Stimulated activated naive B cell treated with anti-CD40 and anti-IgM and Interleukin-4, amounts not matched to agents 10 μg/mL and 1 μg/mL and 100 μg/mL, for 72 hours (primary cell): ENCODE measurements at regions not wholly inside any gene's neighbourhood (a gene's known extent, or its start where the extent isn't known, plus 50 kb on each side); places are given as distances from the start of the nearest gene placed in this dataset.
"Not testable (repeated sequence)": the region's sequence is repeated elsewhere in the genome, so short reads cannot be mapped to it uniquely, and the experiment has no call there.

ENCODE experiments used
- ATAC-seq, 2 donors: fragments of 150-1000 bp; cut with Tn5 transposase; replicated peaks; 2 replicates each; pipeline ENCODE4 v1.10.0; 2021; ENCODE audit warnings: moderate library complexity in 1 of 2
- DNase-seq: peaks from one replicate; pipeline ENCODE4 v3.0.0; 2021
- H3K27ac Mint-ChIP-seq: one replicate; pipeline ENCODE4 v1.8.0; 2022; ENCODE audit warnings: mild to moderate bottlenecking, mixed read lengths
- H3K27me3 Mint-ChIP-seq, 2 donors: one replicate each; pipeline ENCODE4 v1.8.0; 2022; ENCODE audit warnings: mixed read lengths in 2 of 2
- H3K36me3 Mint-ChIP-seq, 2 donors: one replicate each; pipeline ENCODE4 v1.8.0; 2022; ENCODE audit warnings: mixed read lengths in 2 of 2, mild to moderate bottlenecking in 1 of 2
- H3K4me1 Mint-ChIP-seq, 2 donors: one replicate each; pipeline ENCODE4 v1.8.0; 2022; ENCODE audit warnings: mixed read lengths in 2 of 2, mild to moderate bottlenecking in 1 of 2
- H3K4me3 Mint-ChIP-seq, 2 donors: one replicate each; pipeline ENCODE4 v1.8.0; 2022; ENCODE audit warnings: mild to moderate bottlenecking in 2 of 2, mixed read lengths in 2 of 2, moderate library complexity in 1 of 2
- H3K9me3 Mint-ChIP-seq, 2 donors: one replicate each; pipeline ENCODE4 v1.8.0; 2022; ENCODE audit warnings: mixed read lengths in 2 of 2, mild to moderate bottlenecking in 1 of 2

DNA sequence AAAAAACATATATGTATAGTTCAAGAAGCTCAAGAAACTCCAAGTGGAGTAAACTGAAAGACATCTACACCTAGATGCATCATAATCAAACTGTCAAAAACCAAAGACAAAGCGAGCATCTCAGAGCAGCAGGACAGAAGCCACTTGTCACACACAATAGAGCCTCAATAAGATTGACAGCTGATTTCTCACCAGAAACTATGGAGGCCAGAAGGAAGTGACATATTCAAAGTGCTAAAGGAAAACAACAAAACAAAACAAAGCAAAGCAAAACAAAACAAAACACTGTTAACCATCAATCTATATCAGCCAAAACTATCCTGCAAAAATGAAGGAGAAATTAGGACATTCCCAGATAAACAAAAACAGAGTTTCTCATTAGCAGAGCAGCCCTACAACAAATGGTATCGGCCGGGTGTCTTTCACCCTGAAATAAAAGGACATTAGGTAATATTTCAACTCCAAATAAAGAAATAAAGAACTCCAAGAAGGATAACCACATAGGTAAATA, 65.8 kb upstream of the SEPTIN5 start:
- Mint-ChIP-seq H3K4me3 (no peak overlapping the region), H3K27me3 (peaks cover 33 to 48% of the 10 kb centered on the region in 2 donors), H3K36me3 (peaks cover 8 to 15% of the 10 kb centered on the region in 2 donors), H3K27ac (no peak overlapping the region), H3K9me3 (peaks cover 18 to 33% of the 10 kb centered on the region in 2 donors), H3K4me1 (no peaks in the 10 kb centered on the region)
- DNase-seq: no peak
- no peak for ATAC-seq

DNA sequence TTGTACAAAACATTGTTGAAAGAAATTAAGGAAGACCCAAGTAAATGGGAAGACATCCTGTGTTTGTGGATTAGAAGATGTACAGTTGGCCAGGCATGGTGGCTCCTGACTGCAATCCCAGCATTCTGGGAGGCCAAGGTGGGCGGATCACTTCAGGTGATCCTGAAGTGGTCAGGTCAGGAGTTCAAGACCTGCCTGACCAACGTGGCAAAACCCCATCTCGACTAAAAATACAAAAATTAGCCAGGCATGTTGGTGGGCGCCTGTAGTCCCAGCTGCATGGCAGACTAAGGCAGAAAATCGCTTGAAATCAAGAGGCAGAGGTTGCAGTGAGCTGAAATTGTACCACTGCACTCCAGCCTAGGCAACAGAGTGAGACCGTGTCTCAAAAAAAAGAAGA, 62.0 kb upstream of the SEPTIN5 start:
- DNase-seq (no peak), ATAC-seq (no peak)
- H3K27ac Mint-ChIP-seq: no peak overlapping the region
- H3K9me3 Mint-ChIP-seq: peaks cover 17 to 22% of the 10 kb centered on the region in 2 donors
- peaks cover 8 to 15% of the 10 kb centered on the region in 2 donors for H3K36me3 Mint-ChIP-seq
- H3K4me3 Mint-ChIP-seq: no peak overlapping the region
- H3K4me1 Mint-ChIP-seq: no peaks in the 10 kb centered on the region
- peaks cover 14 to 27% of the 10 kb centered on the region in 2 donors for H3K27me3 Mint-ChIP-seq

DNA sequence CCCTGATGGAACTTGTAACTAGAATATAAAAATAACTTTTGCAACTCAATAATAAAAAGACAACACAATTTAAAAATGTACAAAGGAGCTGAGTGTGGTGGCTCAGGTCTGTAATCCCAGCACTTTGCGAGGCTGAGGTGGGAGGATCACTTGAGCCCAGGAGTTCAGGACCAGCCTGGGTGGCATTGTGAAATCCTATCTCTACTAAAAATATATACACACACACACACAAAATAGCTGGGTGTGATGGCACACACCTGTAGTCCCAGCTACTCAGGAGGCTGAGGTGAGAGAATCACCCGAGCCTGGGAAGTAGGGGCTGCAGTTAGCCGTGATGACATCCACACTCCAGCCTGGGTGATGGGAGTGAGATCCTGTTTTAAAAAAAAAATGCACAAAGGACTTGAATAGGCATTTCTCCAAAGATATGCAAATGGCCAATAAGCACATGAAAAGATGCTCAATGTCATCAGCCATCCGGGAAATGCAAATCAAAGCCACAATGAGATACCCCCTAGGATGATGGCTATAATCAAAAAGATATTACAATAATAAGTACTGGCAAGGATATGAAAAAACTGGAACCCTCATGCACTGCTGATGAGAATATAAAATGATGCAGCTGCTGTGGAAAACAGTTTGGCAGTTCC, 59.8 kb upstream of the SEPTIN5 start:
- H3K27me3 Mint-ChIP-seq: peaks cover 7 to 17% of the 10 kb centered on the region in 2 donors
- peaks cover 0 to 7% of the 10 kb centered on the region in 2 donors for H3K36me3 Mint-ChIP-seq
- peaks cover 6 to 7% of the 10 kb centered on the region in 2 donors for H3K9me3 Mint-ChIP-seq
- DNase-seq (no peak), ATAC-seq (no peak)
- no peaks in the 10 kb centered on the region for H3K4me1 Mint-ChIP-seq
- H3K27ac Mint-ChIP-seq: no peak overlapping the region
- no peak overlapping the region for H3K4me3 Mint-ChIP-seq

DNA sequence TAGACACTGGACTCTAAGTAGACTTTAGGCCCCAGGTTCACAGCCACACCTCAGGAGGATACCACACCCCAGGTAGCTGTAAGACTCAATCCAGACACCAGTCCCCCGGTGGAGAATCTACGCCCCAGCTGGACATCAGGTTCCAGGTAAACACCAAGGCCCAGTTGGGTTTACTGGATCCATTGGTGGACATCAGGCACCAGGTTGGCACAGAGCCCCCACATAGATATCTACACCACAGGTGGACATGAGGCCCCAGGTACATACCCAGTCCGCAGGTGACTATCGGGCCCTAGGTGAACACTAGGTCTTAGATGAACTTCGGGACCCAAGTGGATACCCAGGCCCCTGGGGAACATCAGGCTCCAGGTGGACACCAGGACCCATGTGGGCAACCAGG, 58.9 kb upstream of the SEPTIN5 start:
- DNase-seq: no peak
- peaks cover 0 to 9% of the 10 kb centered on the region in 2 donors for H3K27me3 Mint-ChIP-seq
- peaks cover 0 to 2% of the 10 kb centered on the region in 2 donors for H3K4me1 Mint-ChIP-seq
- no peak overlapping the region for H3K4me3 Mint-ChIP-seq
- no peaks in the 10 kb centered on the region for H3K36me3 Mint-ChIP-seq
- ATAC-seq: no peak
- no peak overlapping the region for H3K27ac Mint-ChIP-seq
- H3K9me3 Mint-ChIP-seq: no peaks in the 10 kb centered on the region

DNA sequence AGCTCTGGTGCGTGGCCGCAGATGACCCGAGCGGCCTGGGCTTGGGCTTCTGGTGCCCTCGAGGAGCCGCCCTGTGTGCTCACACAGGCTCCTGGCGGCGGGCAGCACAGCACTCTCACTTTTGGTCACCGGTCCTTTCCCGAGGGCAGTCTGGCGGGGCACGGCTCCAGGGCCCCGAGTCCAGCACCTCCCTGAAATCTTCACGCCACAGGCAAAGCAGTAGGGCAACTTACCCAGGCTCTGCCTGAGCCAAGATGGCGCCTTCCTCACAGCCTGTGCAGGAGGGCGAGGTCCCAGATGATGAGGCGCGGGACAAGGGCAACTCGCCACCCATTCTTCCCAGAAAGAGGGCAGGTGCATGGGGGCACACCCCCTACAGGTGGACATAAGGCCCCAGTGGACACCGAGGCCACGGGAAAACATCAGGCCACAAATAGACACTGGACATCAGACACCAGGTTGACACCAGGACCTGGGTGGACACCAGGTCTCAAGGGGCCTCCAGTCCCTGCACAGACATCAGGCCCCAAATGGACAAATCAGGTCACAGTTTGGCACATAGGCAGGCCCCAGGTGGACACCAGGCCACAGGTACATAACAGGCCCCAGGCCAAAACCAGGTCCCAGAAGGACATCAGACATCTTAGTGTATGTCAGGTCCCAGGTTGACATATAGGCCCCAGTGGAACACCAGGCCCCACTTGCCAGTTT, 57.6 kb upstream of the SEPTIN5 start:
- Mint-ChIP-seq H3K4me1 (peaks cover 0 to 2% of the 10 kb centered on the region in 2 donors), H3K36me3 (no peaks in the 10 kb centered on the region), H3K4me3 (no peak overlapping the region), H3K27ac (no peak overlapping the region), H3K9me3 (no peaks in the 10 kb centered on the region), H3K27me3 (peaks cover 0 to 9% of the 10 kb centered on the region in 2 donors)
- DNase-seq: no peak
- no peak for ATAC-seq

DNA sequence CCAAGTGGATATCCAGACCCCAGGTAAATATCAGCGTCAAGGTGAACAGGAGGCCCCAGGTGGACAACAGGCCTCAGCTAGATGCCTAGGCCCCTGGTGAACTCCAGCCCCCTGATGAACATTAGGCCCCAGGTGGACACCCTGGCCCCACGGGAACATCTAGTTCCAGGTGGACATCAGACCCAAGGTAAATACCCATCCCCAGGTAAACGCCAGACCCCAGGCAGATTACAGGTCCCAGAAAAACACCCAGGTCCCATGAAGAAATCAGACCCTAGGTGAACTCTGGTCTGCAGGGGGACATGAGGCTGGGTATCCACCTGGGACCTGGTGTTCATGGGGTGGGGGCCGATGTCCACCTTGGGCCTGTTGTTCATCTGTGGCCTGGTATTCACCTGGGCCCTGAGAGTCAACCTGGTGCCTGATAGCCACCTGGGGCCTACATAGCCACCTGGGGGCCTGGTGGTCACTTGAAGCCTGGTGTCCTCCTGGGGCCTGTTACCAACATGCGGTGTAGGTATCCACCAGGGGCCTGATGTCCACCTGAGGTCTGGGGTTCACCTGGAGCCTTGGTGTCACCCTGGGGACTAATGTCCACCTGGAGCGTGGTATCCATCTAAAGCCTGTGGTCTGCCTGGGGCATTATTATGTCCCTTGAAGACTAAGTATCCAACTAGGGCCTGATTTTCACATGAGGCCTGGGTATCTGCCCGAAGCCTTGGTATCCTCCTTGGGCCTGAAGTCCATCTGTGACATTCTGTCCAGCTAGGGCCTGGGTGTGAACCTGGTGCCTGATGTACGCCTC, 56.8 kb upstream of the SEPTIN5 start:
- peaks cover 0 to 2% of the 10 kb centered on the region in 2 donors for H3K4me1 Mint-ChIP-seq
- DNase-seq (no peak), ATAC-seq (no peak)
- H3K36me3 Mint-ChIP-seq: no peaks in the 10 kb centered on the region
- no peak overlapping the region for H3K27ac Mint-ChIP-seq
- peaks cover 0 to 5% of the 10 kb centered on the region in 2 donors for H3K27me3 Mint-ChIP-seq
- no peaks in the 10 kb centered on the region for H3K9me3 Mint-ChIP-seq
- H3K4me3 Mint-ChIP-seq: no peak overlapping the region

DNA sequence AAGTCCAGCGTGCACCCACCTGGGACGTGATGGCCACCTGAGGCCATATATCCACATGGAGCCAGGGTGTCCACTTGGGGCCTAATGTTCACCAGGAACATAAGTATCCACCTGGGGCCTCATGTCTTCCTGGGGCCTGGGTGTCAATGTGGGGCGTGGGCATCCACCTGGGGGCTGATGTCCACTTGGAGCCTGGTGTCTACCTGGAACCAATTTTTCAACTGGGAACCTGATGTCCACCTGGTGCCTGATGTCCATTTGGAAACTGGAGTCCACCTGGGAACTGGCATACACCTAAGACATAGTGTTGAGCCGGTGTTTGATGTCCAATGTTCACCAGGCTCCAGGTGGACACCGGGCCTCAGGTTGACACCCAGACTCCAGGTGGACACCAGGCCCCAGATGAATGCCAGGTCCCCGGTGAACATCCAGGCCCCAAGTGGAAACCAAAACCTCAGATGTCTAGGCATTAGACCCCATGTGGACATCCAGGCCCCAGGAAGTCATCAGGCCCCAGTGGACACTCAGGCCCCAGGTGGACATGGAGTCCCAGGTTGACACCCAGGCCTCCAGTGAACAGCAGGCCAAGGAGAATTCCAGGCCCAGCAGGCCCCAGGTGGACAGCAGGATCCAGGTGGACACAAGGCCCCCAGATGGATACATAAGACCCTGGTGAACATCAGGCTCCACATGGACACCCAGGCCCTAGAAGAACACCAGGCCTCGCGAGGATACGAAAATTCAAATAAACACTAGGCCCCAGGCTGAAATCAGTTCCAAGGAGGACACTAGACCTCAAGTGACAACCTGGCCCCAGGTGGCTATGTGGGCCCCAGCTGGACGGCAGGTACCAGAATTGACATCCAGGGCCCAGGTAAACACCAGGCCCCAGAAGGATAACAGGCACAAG, 56.0 kb upstream of the SEPTIN5 start:
- ATAC-seq (no peak), DNase-seq (no peak)
- Mint-ChIP-seq H3K4me1 (peaks cover 0 to 2% of the 10 kb centered on the region in 2 donors), H3K9me3 (no peaks in the 10 kb centered on the region), H3K27me3 (no peaks in the 10 kb centered on the region), H3K27ac (no peak overlapping the region), H3K4me3 (no peak overlapping the region), H3K36me3 (no peaks in the 10 kb centered on the region)

DNA sequence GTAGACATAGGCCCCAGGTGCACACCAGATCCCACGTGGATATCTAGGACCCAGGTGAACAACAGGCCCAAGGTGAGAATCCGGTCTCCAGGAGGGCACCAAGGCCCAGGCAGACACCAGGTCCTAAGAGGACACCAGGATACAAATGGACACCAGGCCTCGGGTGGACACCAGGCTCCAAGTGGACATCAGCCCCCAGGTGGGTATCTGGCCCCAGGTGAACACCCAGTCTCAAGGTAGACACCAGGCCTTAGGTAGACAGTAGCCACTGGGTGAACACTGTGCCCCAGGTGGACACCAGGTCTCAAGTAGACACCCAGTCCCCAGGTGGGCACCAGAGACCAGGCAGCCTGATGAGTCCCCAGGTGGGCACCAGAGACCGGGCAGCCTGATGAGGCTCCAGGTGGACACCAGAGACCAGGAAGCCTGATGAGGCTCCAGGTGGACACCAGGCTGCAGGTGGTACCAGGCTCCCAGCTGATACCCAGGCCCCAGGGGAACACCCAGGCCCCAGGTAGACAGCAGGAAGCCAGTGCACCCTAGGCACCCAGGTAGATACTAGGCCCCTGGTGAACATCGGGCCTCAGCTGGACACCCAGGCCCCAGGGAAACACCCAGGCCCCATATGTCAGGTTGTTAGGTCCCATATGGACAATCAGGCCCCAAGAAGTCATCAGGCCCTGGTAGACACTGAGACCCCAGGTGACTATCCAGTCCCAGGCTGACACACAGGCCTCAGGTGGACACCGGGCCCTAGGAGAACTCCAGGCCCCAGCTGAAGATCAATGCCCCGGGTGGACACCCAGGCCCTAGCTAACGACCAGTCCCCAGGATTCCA, 55.1 kb upstream of the SEPTIN5 start:
- Mint-ChIP-seq H3K27ac (no peak overlapping the region), H3K36me3 (no peaks in the 10 kb centered on the region), H3K4me3 (no peak overlapping the region), H3K4me1 (peaks cover 0 to 2% of the 10 kb centered on the region in 2 donors), H3K27me3 (no peaks in the 10 kb centered on the region), H3K9me3 (no peaks in the 10 kb centered on the region)
- no peak for DNase-seq
- ATAC-seq: no peak

DNA sequence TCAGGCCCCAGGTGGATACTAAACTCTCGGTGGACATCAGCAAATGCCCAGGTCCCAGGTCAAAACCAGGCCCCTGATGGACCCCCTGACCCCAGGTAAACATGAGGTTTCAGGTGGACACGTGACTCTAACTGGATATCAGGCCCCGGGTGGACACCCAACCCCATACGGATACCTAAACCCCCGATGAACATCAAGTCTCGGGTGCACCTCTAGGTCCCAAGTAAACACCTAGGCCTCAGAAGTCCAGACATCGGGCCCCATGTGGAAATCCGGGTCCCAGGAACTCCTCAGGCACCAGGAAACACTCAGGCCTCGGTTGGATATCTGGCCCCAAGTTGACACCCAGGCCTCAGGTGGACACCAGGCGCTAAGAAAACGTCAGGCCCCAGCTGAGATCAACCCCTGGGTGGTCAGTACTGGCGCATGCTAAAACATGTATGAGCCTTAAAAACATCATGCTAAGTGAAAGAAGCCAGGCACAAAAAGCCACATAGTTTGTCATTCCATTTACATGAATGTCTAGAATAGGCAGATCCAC, 54.4 kb upstream of the SEPTIN5 start:
- no peak for DNase-seq
- ATAC-seq: no peak
- H3K27ac Mint-ChIP-seq: no peak overlapping the region
- H3K4me3 Mint-ChIP-seq: no peak overlapping the region
- peaks cover 0 to under 1% of the 10 kb centered on the region in 2 donors for H3K27me3 Mint-ChIP-seq
- peaks cover 0 to 2% of the 10 kb centered on the region in 2 donors for H3K4me1 Mint-ChIP-seq
- no peaks in the 10 kb centered on the region for H3K9me3 Mint-ChIP-seq
- H3K36me3 Mint-ChIP-seq: no peaks in the 10 kb centered on the region

DNA sequence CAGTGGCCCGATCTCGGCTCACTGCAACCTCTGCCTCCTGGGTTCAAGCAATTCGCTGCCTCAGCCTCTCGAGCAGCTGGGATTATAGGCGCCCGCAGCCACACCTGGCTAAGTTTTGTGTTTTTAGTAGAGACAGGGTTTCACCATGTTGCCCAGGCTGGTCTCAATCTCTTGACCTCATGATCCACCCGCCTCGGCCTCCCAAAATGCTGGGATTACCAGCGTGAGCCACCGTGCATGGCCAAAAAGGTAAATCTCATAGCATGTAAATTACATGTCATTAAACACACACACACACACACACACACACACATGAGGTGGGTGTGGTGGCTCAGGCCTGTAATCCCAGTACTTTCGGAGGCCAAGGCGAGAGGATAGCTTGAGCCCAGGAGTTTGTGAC, 53.7 kb upstream of the SEPTIN5 start:
- not testable (repeated sequence) for H3K9me3 Mint-ChIP-seq, H3K4me1 Mint-ChIP-seq, H3K36me3 Mint-ChIP-seq, H3K27ac Mint-ChIP-seq, DNase-seq, H3K4me3 Mint-ChIP-seq, H3K27me3 Mint-ChIP-seq, ATAC-seq

DNA sequence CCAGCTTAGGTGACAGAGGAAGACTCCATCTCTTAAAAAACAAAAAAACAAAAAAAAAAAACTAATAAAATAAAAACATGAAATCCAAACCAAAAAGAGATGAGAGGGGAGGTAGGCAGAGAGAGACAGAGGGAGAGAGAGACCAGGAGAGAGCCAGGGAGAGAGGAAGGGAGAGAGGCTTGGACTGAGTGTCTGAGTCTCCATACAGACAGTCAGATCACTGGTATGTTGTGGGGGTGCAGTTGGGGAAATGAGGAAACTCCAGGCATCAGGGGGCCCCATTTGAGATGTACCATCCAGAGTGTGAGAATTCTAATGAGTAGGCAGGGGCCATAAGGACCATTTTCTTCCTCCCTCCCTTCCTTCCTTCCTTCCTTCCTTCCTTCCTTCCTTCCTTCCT, 53.1 kb upstream of the SEPTIN5 start:
- Mint-ChIP-seq H3K27ac (no peak overlapping the region), H3K9me3 (no peaks in the 10 kb centered on the region), H3K36me3 (no peaks in the 10 kb centered on the region), H3K4me1 (peaks cover 0 to 2% of the 10 kb centered on the region in 2 donors), H3K27me3 (peaks cover 0 to 5% of the 10 kb centered on the region in 2 donors), H3K4me3 (no peak overlapping the region)
- ATAC-seq: no peak
- DNase-seq: no peak

DNA sequence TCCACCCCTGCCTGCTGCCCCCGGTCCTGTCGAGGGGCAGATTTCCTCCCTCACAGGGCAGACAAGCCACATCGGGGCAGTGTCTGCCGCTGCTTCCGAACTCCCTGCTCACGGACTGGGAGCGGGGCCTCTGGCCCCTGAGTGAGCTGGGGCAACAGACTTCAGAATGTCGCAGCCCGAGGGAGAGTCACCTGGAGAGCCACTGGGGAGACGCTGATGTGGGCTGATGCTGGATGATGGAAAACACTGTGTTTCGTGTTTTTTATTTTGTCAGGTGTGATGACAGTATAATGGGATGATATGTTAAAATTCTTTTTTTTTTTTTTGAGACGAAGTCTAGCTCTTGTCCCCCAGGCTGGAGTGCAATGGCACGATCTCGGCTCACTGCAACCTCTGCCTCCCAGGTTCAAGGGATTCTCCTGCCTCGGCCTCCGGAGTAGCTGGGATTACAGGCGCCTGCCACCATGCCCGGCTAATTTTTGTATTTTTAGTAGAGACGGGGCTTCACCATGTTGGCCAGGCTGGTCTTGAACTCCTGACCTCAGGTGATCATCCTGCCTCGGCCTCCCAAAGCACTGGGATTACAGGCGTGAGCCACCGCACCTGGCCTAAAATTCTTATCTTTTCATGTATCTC, 52.1 kb upstream of the SEPTIN5 start:
- H3K9me3 Mint-ChIP-seq, H3K27ac Mint-ChIP-seq, DNase-seq, H3K36me3 Mint-ChIP-seq, H3K4me1 Mint-ChIP-seq, ATAC-seq, H3K4me3 Mint-ChIP-seq: not testable (repeated sequence)
- peaks cover 7 to 10% of the 10 kb centered on the region in 2 donors for H3K27me3 Mint-ChIP-seq
